ENCODE measurements at regions not wholly inside any gene's neighbourhood (a gene's known extent, or its start where the extent isn't known, plus 50 kb on each side); places are given as distances from the start of the nearest gene placed in this dataset.

GRCh38 chr16:50996166-50996829, 154.8 kb downstream of the SALL1 start:
- TF ChIP-seq CTCF (IDR thresholded peaks at IDR 0.05; ENCODE audit: low read length) (no peak), EZH2phosphoT487 (IDR thresholded peaks at IDR 0.05; ENCODE audit: low read length) (no peak), EZH2 (optimal IDR thresholded peaks at IDR 0.05; ENCODE audit: low read depth, low read length) (no peak)

Measured in MM.1S (cell line).